Ovary (tissue), 3 donors: ENCODE measurements at regions not wholly inside any gene's neighbourhood (a gene's known extent, or its start where the extent isn't known, plus 50 kb on each side); places are given as distances from the start of the nearest gene placed in this dataset.

Experiments used
- CTCF ChIP-seq, 3 donors: fragments of 450-650 bp in 2 of 3; fragments of 200-600 bp in 1 of 3; IDR thresholded peaks; one replicate each; pipeline versions ENCODE4 v1.5.1 to v1.8.0; 2016 to 2022; ENCODE audit warnings: antibody characterized with exemption in 3 of 3, mild to moderate bottlenecking in 1 of 3
- EP300 ChIP-seq: sonication (generic); formaldehyde crosslinking; IDR thresholded peaks from one replicate; pipeline ENCODE4 v1.6.1; 2017; ENCODE audit warnings: antibody characterized with exemption
- donor health status: DM: no; HTN: no; CAD: no.

- no peak for TF ChIP-seq CTCF (IDR thresholded peaks at IDR 0.05)
- no peak for TF ChIP-seq EP300
These were observed 130.4 kb downstream of the DICER1 start for GRCh38 chr14:95026851-95027463.
